Ishikawa (cell line): ENCODE measurements at regions not wholly inside any gene's neighbourhood (a gene's known extent, or its start where the extent isn't known, plus 50 kb on each side); places are given as distances from the start of the nearest gene placed in this dataset.

Experiments used
- CEBPB ChIP-seq: IDR thresholded peaks from 2 replicates; pipeline ENCODE4 v1.6.1; 2012
- CREB1 ChIP-seq: IDR thresholded peaks from 2 replicates; pipeline ENCODE4 v1.6.1; 2012; ENCODE audit warnings: low read depth
- EGR1 ChIP-seq: IDR thresholded peaks from 2 replicates; pipeline ENCODE4 v1.6.1; 2012
- EP300 ChIP-seq: IDR thresholded peaks from 2 replicates; pipeline ENCODE4 v1.6.1; 2012; ENCODE audit warnings: borderline replicate concordance
- FOXM1 ChIP-seq: IDR thresholded peaks from 2 replicates; pipeline ENCODE4 v1.6.1; 2012; ENCODE audit warnings: low read depth, borderline replicate concordance
- MAX ChIP-seq: IDR thresholded peaks from 2 replicates; pipeline ENCODE4 v1.6.1; 2012
- NFIC ChIP-seq: IDR thresholded peaks from 2 replicates; pipeline ENCODE4 v1.6.1; 2012
- RAD21 ChIP-seq: IDR thresholded peaks from 2 replicates; pipeline ENCODE4 v1.6.1; 2012; ENCODE audit warnings: low read depth
- REST ChIP-seq: IDR thresholded peaks from 2 replicates; pipeline ENCODE4 v1.6.1; 2012; ENCODE audit warnings: low read depth, mild to moderate bottlenecking
- TAF1 ChIP-seq: IDR thresholded peaks from 2 replicates; pipeline ENCODE4 v1.6.1; 2012; ENCODE audit warnings: low read depth, mild to moderate bottlenecking
- TEAD4 ChIP-seq: IDR thresholded peaks from 2 replicates; pipeline ENCODE4 v1.6.1; 2012
- YY1 ChIP-seq: IDR thresholded peaks from 2 replicates; pipeline ENCODE4 v1.6.1; 2012; ENCODE audit warnings: low read depth
- ZBTB7A ChIP-seq: IDR thresholded peaks from 2 replicates; pipeline ENCODE4 v1.6.1; 2012; ENCODE audit warnings: low read depth

GRCh38 chr1:17913326-17914115, 158.4 kb downstream of the ACTL8 start:
- TF ChIP-seq CEBPB (no peak), TAF1 (no peak), REST (no peak), EP300 (no peak), YY1 (no peak), TEAD4 (no peak), MAX (no peak), RAD21 (no peak), CREB1 (no peak), FOXM1 (no peak), ZBTB7A (no peak), EGR1 (no peak), NFIC (no peak)
